HL-60 (cell line): ENCODE measurements at regions not wholly inside any gene's neighbourhood (a gene's known extent, or its start where the extent isn't known, plus 50 kb on each side); places are given as distances from the start of the nearest gene placed in this dataset.

ENCODE experiments used
- DNase-seq, 2 experiments: peaks; one replicate each; pipeline ENCODE4 v3.0.0-alpha.2; 2010 to 2020; ENCODE audit warnings: low read depth in 1 of 2, low spot score in 1 of 2
- H3K27ac ChIP-seq: fragments of 250-450 bp; sonication (Bioruptor Pico); replicated peaks from 2 replicates; pipeline ENCODE4 v1.5.1; 2020; ENCODE audit warnings: mild to moderate bottlenecking, moderate library complexity
- H3K27me3 ChIP-seq: fragments of 250-450 bp; sonication (Bioruptor Pico); 2 replicates; pipeline ENCODE4 v1.5.1; 2021; ENCODE audit warnings: mild to moderate bottlenecking, moderate library complexity; ENCODE audit not compliant: insufficient read depth, poor library complexity, severe bottlenecking
- H3K4me3 ChIP-seq: replicated peaks from 2 replicates; pipeline ENCODE4 v1.5.1; 2011; ENCODE audit warnings: mild to moderate bottlenecking, control low read depth, low read length; ENCODE audit not compliant: insufficient read depth
- CTCF ChIP-seq: IDR thresholded peaks from one replicate; pipeline ENCODE4 v1.5.1; 2011; ENCODE audit warnings: low read length, control low read depth, inconsistent platforms; ENCODE audit not compliant: insufficient read depth
- GABPA ChIP-seq: IDR thresholded peaks from 2 replicates; pipeline ENCODE4 v1.6.1; 2012; ENCODE audit warnings: low read depth
- POLR2AphosphoS5 ChIP-seq: IDR thresholded peaks from 2 replicates; pipeline ENCODE4 v1.6.1; 2012; ENCODE audit warnings: low read depth
- REST ChIP-seq: IDR thresholded peaks from 2 replicates; pipeline ENCODE4 v1.6.1; 2012; ENCODE audit warnings: low read depth; ENCODE audit not compliant: insufficient replicate concordance
- SPI1 ChIP-seq: IDR thresholded peaks from 2 replicates; pipeline ENCODE4 v1.6.1; 2012; ENCODE audit warnings: low read depth, mild to moderate bottlenecking, borderline replicate concordance

GRCh38 chr2:8456151-8457091, 225.4 kb upstream of the ID2 start:
- no peak overlapping the region for H3K4me3 ChIP-seq
- no peaks in the 10 kb centered on the region for H3K27me3 ChIP-seq
- TF ChIP-seq GABPA: no peak
- TF ChIP-seq CTCF: no peak
- TF ChIP-seq SPI1: no peak
- TF ChIP-seq REST: no peak
- TF ChIP-seq POLR2AphosphoS5: no peak
- no peak overlapping the region for H3K27ac ChIP-seq
- DNase-seq: no peak

GRCh38 chr2:8457092-8457481, 224.8 kb upstream of the ID2 start:
- H3K27ac ChIP-seq: no peak overlapping the region
- H3K27me3 ChIP-seq: no peaks in the 10 kb centered on the region
- no peak overlapping the region for H3K4me3 ChIP-seq
- TF ChIP-seq POLR2AphosphoS5 (no peak), SPI1 (no peak), REST (no peak), CTCF (no peak), GABPA (no peak)
- no peak for DNase-seq

GRCh38 chr2:8457699-8458502, 224.0 kb upstream of the ID2 start:
- H3K4me3 ChIP-seq: no peak overlapping the region
- DNase-seq: no peak
- no peak overlapping the region for H3K27ac ChIP-seq
- no peaks in the 10 kb centered on the region for H3K27me3 ChIP-seq
- TF ChIP-seq GABPA (no peak), POLR2AphosphoS5 (no peak), CTCF (no peak), REST (no peak), SPI1 (no peak)
